ENCODE measurements at regions not wholly inside any gene's neighbourhood (a gene's known extent, or its start where the extent isn't known, plus 50 kb on each side); places are given as distances from the start of the nearest gene placed in this dataset.
A peak's percentile ranks its signal among the peaks of the same experiment; 100 is the strongest.

GRCh38 chr6:146912730-146913685, 291.2 kb upstream of the STXBP5 start:
- TF ChIP-seq, protein P1, sequence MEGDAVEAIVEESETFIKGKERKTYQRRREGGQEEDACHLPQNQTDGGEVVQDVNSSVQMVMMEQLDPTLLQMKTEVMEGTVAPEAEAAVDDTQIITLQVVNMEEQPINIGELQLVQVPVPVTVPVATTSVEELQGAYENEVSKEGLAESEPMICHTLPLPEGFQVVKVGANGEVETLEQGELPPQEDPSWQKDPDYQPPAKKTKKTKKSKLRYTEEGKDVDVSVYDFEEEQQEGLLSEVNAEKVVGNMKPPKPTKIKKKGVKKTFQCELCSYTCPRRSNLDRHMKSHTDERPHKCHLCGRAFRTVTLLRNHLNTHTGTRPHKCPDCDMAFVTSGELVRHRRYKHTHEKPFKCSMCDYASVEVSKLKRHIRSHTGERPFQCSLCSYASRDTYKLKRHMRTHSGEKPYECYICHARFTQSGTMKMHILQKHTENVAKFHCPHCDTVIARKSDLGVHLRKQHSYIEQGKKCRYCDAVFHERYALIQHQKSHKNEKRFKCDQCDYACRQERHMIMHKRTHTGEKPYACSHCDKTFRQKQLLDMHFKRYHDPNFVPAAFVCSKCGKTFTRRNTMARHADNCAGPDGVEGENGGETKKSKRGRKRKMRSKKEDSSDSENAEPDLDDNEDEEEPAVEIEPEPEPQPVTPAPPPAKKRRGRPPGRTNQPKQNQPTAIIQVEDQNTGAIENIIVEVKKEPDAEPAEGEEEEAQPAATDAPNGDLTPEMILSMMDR (IDR thresholded peaks at IDR 0.05; ENCODE audit: insufficient read depth, low read length): no peak
- H3K4me3 ChIP-seq (ENCODE audit: low read depth, low read length): peak overlapping the region; percentile 55
- peak; percentile 46 for DNase-seq (ENCODE audit: low read depth)

DNA sequence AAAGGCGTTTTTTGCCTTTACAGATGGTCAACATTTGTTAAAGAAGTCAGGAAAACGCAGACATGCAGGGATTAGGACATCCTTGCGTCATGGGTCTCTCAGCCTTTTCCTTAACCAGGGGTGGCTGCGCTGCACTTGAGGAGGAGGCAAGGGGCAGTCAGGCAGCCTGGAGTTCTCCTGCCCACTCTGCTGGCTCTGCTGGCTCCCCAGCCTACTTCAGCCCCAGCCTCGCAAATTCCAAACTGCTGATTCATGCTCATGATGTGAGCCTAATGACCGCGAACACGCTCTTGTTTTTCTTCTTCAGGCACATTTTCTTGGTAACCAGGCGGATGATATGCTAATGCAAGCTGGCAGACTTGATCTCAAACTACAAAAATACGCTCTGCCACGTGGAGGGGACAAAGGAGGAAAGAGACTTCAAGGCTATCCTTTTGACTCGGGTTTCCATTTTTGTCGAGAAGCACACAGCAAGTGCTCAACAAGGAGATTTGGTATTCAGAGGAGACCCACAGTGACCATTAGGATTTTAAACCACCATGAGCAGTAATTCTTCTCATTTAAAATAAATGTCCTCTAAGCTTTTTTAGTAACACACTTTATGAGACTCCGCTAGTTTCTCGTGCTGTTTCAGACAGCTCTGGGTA, 290.3 kb upstream of the STXBP5 start:
- TF ChIP-seq, protein P1 (IDR thresholded peaks at IDR 0.05; ENCODE audit: insufficient read depth, low read length): no peak
- DNase-seq (ENCODE audit: low read depth): peak; percentile 99
- peak overlapping the region; percentile 55 for H3K4me3 ChIP-seq (ENCODE audit: low read depth, low read length)

- TF ChIP-seq, protein P1 (IDR thresholded peaks at IDR 0.05; ENCODE audit: insufficient read depth, low read length): no peak
- peak; percentile 99 for DNase-seq (ENCODE audit: low read depth)
- peak overlapping the region; percentile 55 for H3K4me3 ChIP-seq (ENCODE audit: low read depth, low read length)
These were observed 289.4 kb upstream of the STXBP5 start for GRCh38 chr6:146914489-146915483.

DNA sequence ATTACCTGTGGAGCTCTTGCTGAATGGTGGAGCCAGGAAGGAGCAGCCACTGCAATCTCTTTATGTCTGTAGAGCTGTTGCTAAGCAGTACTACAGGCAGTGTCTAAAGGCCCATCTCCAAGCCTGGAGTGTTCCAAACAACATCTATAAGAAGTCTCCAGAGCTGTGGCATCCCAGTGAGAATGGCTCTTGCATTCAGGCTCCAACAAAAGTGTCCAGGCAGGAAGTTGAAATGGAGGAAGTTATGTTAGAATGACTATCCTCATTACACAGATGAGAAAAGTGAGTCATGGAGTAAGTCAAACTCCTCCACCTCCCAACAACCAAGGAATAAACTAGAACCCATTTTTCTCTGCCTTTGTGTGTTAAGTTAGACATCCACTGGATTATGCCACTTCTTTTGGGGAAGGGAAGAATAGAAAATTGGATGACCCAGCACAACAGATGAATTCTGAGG, 288.5 kb upstream of the STXBP5 start:
- TF ChIP-seq, protein P1 (IDR thresholded peaks at IDR 0.05; ENCODE audit: insufficient read depth, low read length): no peak
- H3K4me3 ChIP-seq (ENCODE audit: low read depth, low read length): peak overlapping the region; percentile 45
- peak; percentile 54 for DNase-seq (ENCODE audit: low read depth)

- DNase-seq (ENCODE audit: low read depth): peak; percentile 9
- no peak overlapping the region for H3K4me3 ChIP-seq (ENCODE audit: low read depth, low read length)
- TF ChIP-seq, protein P1 (IDR thresholded peaks at IDR 0.05; ENCODE audit: insufficient read depth, low read length): no peak
These were observed 287.7 kb upstream of the STXBP5 start for GRCh38 chr6:146916435-146917025.

- no peak for DNase-seq (ENCODE audit: low read depth)
- no peak overlapping the region for H3K4me3 ChIP-seq (ENCODE audit: low read depth, low read length)
- TF ChIP-seq, protein P1 (IDR thresholded peaks at IDR 0.05; ENCODE audit: insufficient read depth, low read length): no peak
These were observed 287.0 kb upstream of the STXBP5 start for GRCh38 chr6:146917182-146917581.
